Activated CD4-positive, alpha-beta T cell treated with anti-CD3 and anti-CD28 coated beads, Interleukin-2, amount 50 U/mL, for 48 hours (primary cell): ENCODE measurements at regions not wholly inside any gene's neighbourhood (a gene's known extent, or its start where the extent isn't known, plus 50 kb on each side); places are given as distances from the start of the nearest gene placed in this dataset.

Experiments
- DNase-seq, 2 experiments: peaks; one replicate each; pipeline ENCODE4 v3.0.0-alpha.2; 2020

- no peak for DNase-seq
These were observed 360.0 kb downstream of the EPHA4 start for GRCh38 chr2:221212105-221212504.

GRCh38 chr2:221215487-221215886 is 356.6 kb downstream of the EPHA4 start:
- no peak for DNase-seq

GRCh38 chr2:221216636-221217035 is 355.5 kb downstream of the EPHA4 start:
- no peak for DNase-seq

GRCh38 chr2:221225752-221226151 is 346.4 kb downstream of the EPHA4 start:
- DNase-seq: no peak

GRCh38 chr2:221228214-221228769 is 343.8 kb downstream of the EPHA4 start:
- no peak for DNase-seq

GRCh38 chr2:221229099-221229498 is 343.0 kb downstream of the EPHA4 start:
- no peak for DNase-seq

- no peak for DNase-seq
These were observed 340.6 kb downstream of the EPHA4 start for GRCh38 chr2:221231511-221231910.

GRCh38 chr2:221235941-221236340 is 336.2 kb downstream of the EPHA4 start:
- DNase-seq: no peak

GRCh38 chr2:221241072-221241471 is 331.0 kb downstream of the EPHA4 start:
- DNase-seq: no peak

- DNase-seq: no peak
These were observed 328.3 kb downstream of the EPHA4 start for GRCh38 chr2:221243771-221244170.

- no peak for DNase-seq
These were observed 327.1 kb downstream of the EPHA4 start for GRCh38 chr2:221245045-221245444.

- no peak for DNase-seq
These were observed 326.3 kb downstream of the EPHA4 start for GRCh38 chr2:221245772-221246171.

- DNase-seq: no peak
These were observed 317.8 kb downstream of the EPHA4 start for GRCh38 chr2:221254299-221254698.

GRCh38 chr2:221255862-221256261 is 316.2 kb downstream of the EPHA4 start:
- DNase-seq: no peak

GRCh38 chr2:221258464-221258863 is 313.6 kb downstream of the EPHA4 start:
- no peak for DNase-seq

- no peak for DNase-seq
These were observed 309.5 kb downstream of the EPHA4 start for GRCh38 chr2:221262651-221263050.

GRCh38 chr2:221263573-221263972 is 308.5 kb downstream of the EPHA4 start:
- DNase-seq: no peak

GRCh38 chr2:221264318-221264717 is 307.8 kb downstream of the EPHA4 start:
- DNase-seq: no peak

GRCh38 chr2:221267773-221268425 is 304.2 kb downstream of the EPHA4 start:
- DNase-seq: no peak

- no peak for DNase-seq
These were observed 303.5 kb downstream of the EPHA4 start for GRCh38 chr2:221268631-221269030.

GRCh38 chr2:221270806-221271205 is 301.3 kb downstream of the EPHA4 start:
- DNase-seq: no peak

GRCh38 chr2:221272729-221273128 is 299.4 kb downstream of the EPHA4 start:
- DNase-seq: no peak

- no peak for DNase-seq
These were observed 296.1 kb downstream of the EPHA4 start for GRCh38 chr2:221276033-221276432.

GRCh38 chr2:221276601-221277000 is 295.5 kb downstream of the EPHA4 start:
- DNase-seq: no peak

- no peak for DNase-seq
These were observed 289.7 kb downstream of the EPHA4 start for GRCh38 chr2:221282386-221282785.
